Endothelial cell of umbilical vein (primary cell): ENCODE measurements at regions not wholly inside any gene's neighbourhood (a gene's known extent, or its start where the extent isn't known, plus 50 kb on each side); places are given as distances from the start of the nearest gene placed in this dataset.

Source experiments
- BruUV-seq: library from RNA; stranded (reverse); fragments of 400-500 nt; replicated peaks from 2 replicates; lab custom pipeline; 2021; lab: Mats Ljungman, UMichigan
- CTCF ChIA-PET: fragments of 300-600, 350-600 bp; sonication (Branson Sonifier 250); formaldehyde crosslinking; loops from one replicate; lab custom pipeline; 2021; ENCODE audit warnings: antibody characterized with exemption, inconsistent platforms; lab: Charles Lee
- POLR2A ChIA-PET: fragments of 300-600, 350-600 bp; sonication (Branson Sonifier 250); formaldehyde crosslinking; loops from one replicate; lab custom pipeline; 2021; ENCODE audit warnings: antibody characterized with exemption, inconsistent platforms; lab: Charles Lee
- DNase-seq: peaks from one replicate; pipeline ENCODE4 v3.0.0-alpha.2; 2011; ENCODE audit warnings: low read depth, low spot score
- FAIRE-seq: peaks from 2 replicates; lab custom pipeline; 2011; peaks lifted over from hg19 to GRCh38; lab: Jason Lieb, UNC
- H2AFZ ChIP-seq: 2 replicates; pipeline ENCODE4 v1.6.0; 2012; ENCODE audit warnings: low read depth, low read length, control low read depth, inconsistent platforms
- H3K27ac ChIP-seq: 2 replicates; pipeline ENCODE4 v1.5.1; 2011; ENCODE audit warnings: low read depth, mild to moderate bottlenecking, control low read depth, low read length, moderate library complexity; ENCODE audit not compliant: insufficient read depth
- H3K27me3 ChIP-seq, 2 experiments: 2 replicates each; pipeline versions ENCODE4 v1.6.0 to v1.6.1; 2011; ENCODE audit warnings: low read length in 2 of 2, mixed read lengths in 1 of 2; ENCODE audit not compliant: control insufficient read depth in 2 of 2, insufficient read depth in 2 of 2
- H3K36me3 ChIP-seq, 2 experiments: 2 replicates in 1 of 2; 3 replicates in 1 of 2; pipeline ENCODE4 v1.5.1; 2011; ENCODE audit warnings: low read length in 2 of 2, mild to moderate bottlenecking in 1 of 2, moderate library complexity in 1 of 2; ENCODE audit not compliant: control insufficient read depth in 2 of 2, insufficient read depth in 2 of 2; ENCODE audit errors: extremely low read depth in 1 of 2
- H3K4me1 ChIP-seq: 3 replicates; pipeline ENCODE4 v1.5.1; 2011; ENCODE audit warnings: mild to moderate bottlenecking, low read length; ENCODE audit not compliant: control insufficient read depth, insufficient read depth; ENCODE audit errors: extremely low read depth
- H3K4me2 ChIP-seq: 2 replicates; pipeline ENCODE4 v1.6.1; 2011; ENCODE audit warnings: low read length, control low read depth, mixed read lengths; ENCODE audit not compliant: insufficient read depth
- H3K4me3 ChIP-seq, 3 experiments: fragments of 200-600 bp in 1 of 3; sonication (generic), shearing (Covaris generic) in 1 of 3; replicated peaks in 1 of 3; 2 replicates each; pipeline ENCODE4 v1.5.1; 2011 to 2016; ENCODE audit warnings: control low read depth in 3 of 3, low read length in 3 of 3, mild to moderate bottlenecking in 2 of 3, inconsistent platforms in 1 of 3, low read depth in 1 of 3, moderate library complexity in 1 of 3; ENCODE audit not compliant: insufficient read depth in 1 of 3
- H3K79me2 ChIP-seq: 2 replicates; pipeline ENCODE4 v1.6.0; 2012; ENCODE audit warnings: low read length, inconsistent platforms; ENCODE audit not compliant: control insufficient read depth, insufficient read depth
- H3K9ac ChIP-seq: replicated peaks from 2 replicates; pipeline ENCODE3; 2011; ENCODE audit warnings: low read length, control low read depth; ENCODE audit not compliant: insufficient read depth; ENCODE audit errors: extremely low read depth
- H3K9me1 ChIP-seq: replicated peaks from 3 replicates; pipeline ENCODE4 v1.6.0; 2011; ENCODE audit warnings: mild to moderate bottlenecking, low read length; ENCODE audit not compliant: control insufficient read depth, insufficient read depth; ENCODE audit errors: extremely low read depth
- H3K9me3 ChIP-seq: replicated peaks from 2 replicates; pipeline ENCODE4 v1.5.1; 2012; ENCODE audit warnings: low read length, inconsistent platforms; ENCODE audit not compliant: control insufficient read depth, insufficient read depth
- H4K20me1 ChIP-seq: replicated peaks from 2 replicates; pipeline ENCODE3; 2011; ENCODE audit warnings: mild to moderate bottlenecking, low read length; ENCODE audit not compliant: control insufficient read depth, insufficient read depth; ENCODE audit errors: extremely low read depth
- CTCF ChIP-seq, 2 donors: IDR thresholded peaks; 1 replicate in 1 of 2; 2 replicates in 1 of 2; pipeline ENCODE4 v1.5.1; 2011; ENCODE audit warnings: low read length in 2 of 2, mild to moderate bottlenecking in 2 of 2, moderate library complexity in 2 of 2, control low read depth in 1 of 2, inconsistent platforms in 1 of 2, low read depth in 1 of 2; ENCODE audit not compliant: insufficient read depth in 1 of 2; ENCODE audit errors: extremely low read depth in 1 of 2
- EZH2 ChIP-seq: IDR thresholded peaks from 2 replicates; pipeline ENCODE4 v1.6.1; 2012; ENCODE audit warnings: borderline replicate concordance, low read depth, mild to moderate bottlenecking, moderate library complexity, low read length, inconsistent platforms; ENCODE audit not compliant: severe bottlenecking
- FOS ChIP-seq: IDR thresholded peaks from 2 replicates; pipeline ENCODE4 v1.6.1; 2011; ENCODE audit warnings: mild to moderate bottlenecking, low read length, moderate library complexity, borderline replicate concordance; ENCODE audit not compliant: insufficient read depth
- GATA2 ChIP-seq: IDR thresholded peaks from 2 replicates; pipeline ENCODE4 v1.7.0; 2011; ENCODE audit warnings: low read depth, mild to moderate bottlenecking, moderate library complexity, mixed read lengths, low read length; ENCODE audit not compliant: insufficient read length, insufficient read depth
- JUN ChIP-seq: IDR thresholded peaks from 2 replicates; pipeline ENCODE4 v1.6.1; 2011; ENCODE audit warnings: borderline replicate concordance, low read depth; ENCODE audit not compliant: insufficient read length, insufficient read depth
- MAX ChIP-seq: IDR thresholded peaks from 2 replicates; pipeline ENCODE4 v1.6.1; 2011; ENCODE audit not compliant: insufficient read depth, insufficient read length
- MYC ChIP-seq: IDR thresholded peaks from one replicate; pipeline ENCODE4 v1.6.1; 2011; ENCODE audit warnings: mild to moderate bottlenecking, low read depth, low read length
- POLR2A ChIP-seq: IDR thresholded peaks from 2 replicates; pipeline ENCODE4 v1.6.1; 2012; ENCODE audit warnings: low read depth, mild to moderate bottlenecking, control low read depth, low read length
- POLR2AphosphoS5 ChIP-seq: IDR thresholded peaks from 2 replicates; pipeline ENCODE4 v1.6.1; 2012; ENCODE audit warnings: low read depth, mild to moderate bottlenecking, control low read depth, low read length, moderate library complexity; ENCODE audit not compliant: insufficient read depth
- dilution Hi-C: fragments of 300-500 bp; cut with MboI; formaldehyde crosslinking; loops from one replicate; pipeline ENCODE4 v1.15.0; 2019; ENCODE audit warnings: low sequenced_read_pairs; ENCODE audit not compliant: extremely low pct_ligation_motif_present
- intact Hi-C: fragments of 100-400 bp; cut with micrococcal nuclease; formaldehyde crosslinking; loops from one replicate; pipeline ENCODE4 v1.10.0; 2022

- TF ChIP-seq MYC (no peak), JUN (no peak), POLR2A (no peak), CTCF (IDR thresholded peaks at IDR 0.05; ENCODE audit: extremely low read depth in 1 of 2, insufficient read depth in 1 of 2, low read depth in 1 of 2, low read length in 2 of 2) (no peak), MAX (no peak), FOS (no peak), GATA2 (no peak), EZH2 (no peak), POLR2AphosphoS5 (no peak)
- no peaks in the 10 kb centered on the region for H3K9me1 ChIP-seq
- no peaks in the 10 kb centered on the region for H3K36me3 ChIP-seq
- H3K27ac ChIP-seq = no peak overlapping the region
- no peak for DNase-seq
- CTCF ChIA-PET = no interaction called here
- no peaks in the 10 kb centered on the region for H4K20me1 ChIP-seq
- POLR2A ChIA-PET = no interaction called here
- BruUV-seq = no TSS peak
- H3K9ac ChIP-seq = no peak overlapping the region
- FAIRE-seq = no peak
- no peaks in the 10 kb centered on the region for H3K27me3 ChIP-seq
- dilution Hi-C loops = no loop called here
- no peaks in the 10 kb centered on the region for H3K79me2 ChIP-seq
- no peaks in the 10 kb centered on the region for H3K4me1 ChIP-seq
- no peak overlapping the region for H3K4me3 ChIP-seq
- peaks cover 4% of the 10 kb centered on the region for H3K9me3 ChIP-seq
- no peak overlapping the region for H3K4me2 ChIP-seq
- intact Hi-C loops = no loop called here
- H2AFZ ChIP-seq = no peak overlapping the region
Observed at GRCh38 chr7:9120331-9120730, 686.9 kb downstream of the NXPH1 start.
